Skin epidermis (tissue), 12 donors: ENCODE measurements at regions not wholly inside any gene's neighbourhood (a gene's known extent, or its start where the extent isn't known, plus 50 kb on each side); places are given as distances from the start of the nearest gene placed in this dataset.

Source experiments
- H3K27ac ChIP-seq, 21 experiments: fragments of 200-600 bp; sonication (generic) in 11 of 21; one replicate each; pipeline ENCODE4 v1.5.0; 2020; ENCODE audit warnings: mild to moderate bottlenecking in 3 of 21, inconsistent platforms in 2 of 21, moderate library complexity in 2 of 21
- H3K4me3 ChIP-seq, 7 experiments: fragments of 200-600 bp; sonication (generic) in 2 of 7; one replicate each; pipeline ENCODE4 v1.5.0; 2020; ENCODE audit warnings: inconsistent platforms in 2 of 7, mild to moderate bottlenecking in 2 of 7, moderate library complexity in 1 of 7

DNA sequence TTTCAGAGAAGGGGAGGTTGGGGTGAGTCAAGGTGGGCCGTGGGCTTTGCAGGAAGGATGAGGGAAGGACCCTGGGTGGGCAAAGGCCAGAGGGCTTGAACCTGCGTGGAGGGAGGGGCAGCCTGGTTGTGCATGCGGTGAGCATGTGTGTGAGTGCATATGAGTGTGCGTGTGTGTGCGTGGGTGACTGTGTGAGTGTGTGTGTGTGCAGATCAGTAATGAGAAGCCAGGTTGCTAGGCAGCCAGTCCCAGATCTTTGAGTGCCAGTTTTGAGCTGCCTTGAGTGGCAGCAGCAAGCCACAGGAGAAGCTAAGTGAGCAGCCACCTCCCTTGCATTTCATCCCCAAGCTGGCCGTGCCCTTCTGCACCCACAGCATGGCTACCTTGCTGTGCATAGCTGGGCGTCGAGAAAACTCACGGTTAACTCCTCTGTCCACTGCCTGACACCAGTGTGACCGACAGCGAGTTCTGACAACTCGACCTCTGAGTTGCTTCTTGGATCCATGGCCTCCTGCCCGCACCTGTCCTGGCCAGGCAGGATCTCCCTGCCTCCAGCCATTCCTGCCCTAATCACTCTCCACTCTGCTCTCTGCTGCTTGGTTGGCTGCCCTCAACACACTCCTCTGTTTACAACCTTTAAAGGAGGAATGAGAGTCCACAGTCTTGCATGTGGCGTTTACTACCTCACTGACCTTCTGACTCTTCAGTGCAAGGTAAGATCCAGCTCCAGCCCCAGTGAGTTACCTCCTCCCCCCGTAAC, 775.4 kb downstream of the TYW1 start:
- Histone ChIP-seq H3K27ac (no peak overlapping the region), H3K4me3 (no peak overlapping the region)

- Histone ChIP-seq H3K27ac (no peak overlapping the region), H3K4me3 (no peak overlapping the region)
Observed at GRCh38 chr7:67773081-67773480, 776.4 kb downstream of the TYW1 start.

DNA sequence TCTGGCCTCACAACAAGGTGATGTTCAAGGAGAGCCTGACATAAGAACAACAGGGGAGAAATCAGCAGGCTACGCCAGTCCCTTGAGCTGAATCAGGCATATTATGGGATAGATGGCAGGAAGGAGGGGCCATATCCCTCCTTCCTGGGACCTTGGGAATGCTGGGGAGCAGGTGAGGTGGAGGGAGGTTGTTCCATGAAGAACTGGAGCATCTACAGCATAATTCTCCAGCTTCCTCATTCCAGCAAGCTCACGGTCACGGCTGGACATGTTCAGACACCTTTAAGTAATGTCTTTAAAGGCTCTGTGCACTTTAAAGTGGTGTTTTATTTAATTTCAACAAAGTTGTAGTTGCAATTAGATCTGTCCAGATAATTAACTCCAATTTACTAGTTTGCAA, 780.5 kb downstream of the TYW1 start:
- H3K27ac ChIP-seq = no peak overlapping the region

DNA sequence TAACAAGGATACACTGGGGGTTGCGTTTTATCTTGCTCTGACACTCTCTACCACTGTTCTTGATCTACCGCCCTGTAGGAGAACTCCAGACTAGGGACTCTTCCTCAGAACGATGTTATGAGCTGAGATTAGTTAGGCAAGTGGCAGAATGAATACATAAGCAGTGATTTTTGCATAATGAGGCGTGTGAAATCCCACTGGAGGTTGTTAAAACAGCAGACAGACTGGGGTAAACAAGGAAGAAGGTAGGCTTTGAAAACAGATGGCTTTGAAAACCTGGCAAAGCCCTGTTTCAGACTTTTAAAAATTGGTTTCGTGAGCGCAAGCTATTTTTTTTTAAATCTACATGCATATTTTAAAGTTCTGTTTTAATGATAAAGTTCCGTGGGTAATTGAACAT, 785.2 kb downstream of the TYW1 start:
- Histone ChIP-seq H3K27ac (no peak overlapping the region), H3K4me3 (no peak overlapping the region)

More for the DNA sequence above, 780.5 kb downstream of the TYW1 start:
- no peak overlapping the region for H3K4me3 ChIP-seq

DNA sequence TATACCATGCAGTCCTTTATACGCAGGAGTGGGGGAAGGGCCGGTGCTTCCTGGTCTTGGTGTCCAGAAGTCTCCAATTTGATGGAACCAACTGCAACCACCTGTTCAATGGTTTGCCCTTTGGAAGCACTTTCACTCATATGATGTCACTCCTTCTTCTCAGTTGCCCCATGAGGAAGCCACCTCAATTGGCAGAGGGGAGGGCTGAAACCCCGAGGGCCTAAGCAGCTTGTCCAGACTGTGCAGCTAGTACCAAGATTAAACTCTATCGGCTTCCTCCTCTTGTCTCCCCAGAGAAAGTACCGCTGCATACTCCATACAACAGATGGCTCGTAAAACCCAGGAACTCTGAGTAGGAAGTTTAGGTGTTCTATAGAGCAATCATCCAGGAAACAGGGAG, 789.4 kb downstream of the TYW1 start:
- H3K4me3 ChIP-seq = no peak overlapping the region
- H3K27ac ChIP-seq = no peak overlapping the region

- no peak overlapping the region for H3K4me3 ChIP-seq
- H3K27ac ChIP-seq = no peak overlapping the region
Observed at GRCh38 chr7:67788669-67789068, 792.0 kb downstream of the TYW1 start.

DNA sequence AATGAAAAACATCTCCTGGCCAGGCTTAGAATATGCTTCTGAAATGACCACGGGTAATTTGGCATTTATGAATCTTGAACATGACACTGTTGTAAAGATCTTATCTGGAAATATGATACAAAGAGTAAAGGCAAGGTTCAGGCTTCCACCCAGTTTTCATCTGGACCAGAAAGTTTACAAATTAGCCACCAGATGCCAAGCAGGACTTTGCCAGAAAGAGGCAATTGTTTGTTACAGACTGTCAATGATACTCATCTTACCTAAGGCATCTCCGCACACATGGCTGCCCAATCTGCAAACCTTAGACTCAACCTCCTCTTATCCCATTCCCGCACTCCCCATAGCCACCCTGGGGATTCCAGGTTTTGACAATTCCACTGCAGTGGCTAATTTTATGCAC, 795.3 kb downstream of the TYW1 start:
- no peak overlapping the region for H3K4me3 ChIP-seq
- no peak overlapping the region for H3K27ac ChIP-seq

GRCh38 chr7:67794544-67794943, 797.9 kb downstream of the TYW1 start:
- Histone ChIP-seq H3K4me3 (no peak overlapping the region), H3K27ac (no peak overlapping the region)

GRCh38 chr7:67803789-67804188, 807.2 kb downstream of the TYW1 start:
- Histone ChIP-seq H3K27ac (no peak overlapping the region), H3K4me3 (no peak overlapping the region)

- Histone ChIP-seq H3K4me3 (no peak overlapping the region), H3K27ac (no peak overlapping the region)
Observed at GRCh38 chr7:67805921-67806471, 809.4 kb downstream of the TYW1 start.

GRCh38 chr7:67807826-67808225, 811.2 kb downstream of the TYW1 start:
- Histone ChIP-seq H3K27ac (no peak overlapping the region), H3K4me3 (no peak overlapping the region)

DNA sequence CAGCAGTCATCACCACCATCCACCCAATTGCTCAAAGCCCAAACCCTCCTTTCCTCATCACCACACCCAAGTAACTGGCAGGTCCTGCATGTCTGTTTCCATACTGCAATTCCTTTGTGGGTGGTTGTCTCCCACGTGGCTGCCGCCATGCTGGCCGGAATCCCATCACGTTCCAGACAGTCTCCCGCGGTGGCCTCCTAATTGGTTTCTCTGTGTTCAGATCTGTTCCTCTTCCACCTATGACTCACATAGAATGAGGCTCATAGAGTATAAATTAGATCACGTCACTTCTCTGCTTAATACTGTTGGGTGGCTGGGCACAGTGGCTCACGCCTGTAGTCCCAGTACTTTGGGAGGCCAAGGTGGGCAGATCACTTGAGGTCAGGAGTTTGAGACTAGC, 813.0 kb downstream of the TYW1 start:
- Histone ChIP-seq H3K27ac (no peak overlapping the region), H3K4me3 (no peak overlapping the region)

DNA sequence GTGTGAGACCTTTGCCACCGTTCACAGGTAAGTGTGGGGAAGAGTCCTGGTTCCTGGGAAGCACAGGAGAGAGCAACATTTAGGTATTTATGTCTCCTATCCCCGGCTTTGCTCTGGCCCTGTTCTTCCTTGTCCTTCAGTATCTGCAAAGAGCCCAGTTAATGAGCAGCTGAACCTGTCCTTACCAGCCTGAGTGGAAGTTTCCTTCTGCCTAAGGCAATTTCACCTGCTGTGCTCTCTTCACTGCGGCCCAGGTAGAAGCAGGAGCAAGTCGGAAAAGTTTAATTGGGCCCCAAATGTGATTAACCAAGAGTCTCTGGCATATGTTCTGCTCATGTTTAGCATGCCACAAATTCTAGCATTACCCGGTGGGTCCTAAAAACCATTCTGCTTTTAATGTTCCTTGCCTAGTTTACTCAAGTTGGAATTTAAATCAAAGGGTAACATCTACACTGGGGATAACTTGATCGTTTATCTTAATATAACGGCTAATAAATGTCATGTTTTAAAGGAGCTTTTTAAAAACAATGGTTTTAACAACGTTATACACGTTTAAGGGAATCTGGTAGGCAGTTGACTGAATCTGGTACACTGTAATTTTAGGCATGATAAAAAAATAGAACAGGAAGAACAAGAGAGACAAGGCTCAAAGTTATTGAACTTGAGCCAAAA, 817.1 kb downstream of the TYW1 start:
- Histone ChIP-seq H3K4me3 (no peak overlapping the region), H3K27ac (no peak overlapping the region)

- H3K27ac ChIP-seq = no peak overlapping the region
- H3K4me3 ChIP-seq = no peak overlapping the region
Observed at GRCh38 chr7:67817481-67817880, 820.8 kb downstream of the TYW1 start.

DNA sequence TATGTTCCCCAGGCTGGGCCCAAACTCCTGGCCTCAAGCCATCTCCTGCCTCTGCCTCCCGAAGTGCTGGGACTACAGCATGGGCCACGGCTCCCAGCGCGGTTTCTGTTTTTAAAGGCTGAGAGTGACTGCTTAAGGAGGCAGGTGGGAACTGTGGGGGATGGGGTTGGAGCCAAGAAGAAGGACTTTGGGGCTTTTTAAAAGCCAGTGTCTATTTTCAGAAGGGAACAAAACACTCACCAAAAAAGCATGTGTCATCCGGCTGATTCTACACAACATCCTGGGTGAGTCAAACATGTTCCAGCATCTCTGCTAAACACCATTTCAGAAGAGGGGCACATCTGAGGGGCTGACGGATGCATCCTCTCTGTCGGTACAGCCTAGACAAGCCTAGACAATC, 824.5 kb downstream of the TYW1 start:
- Histone ChIP-seq H3K27ac (no peak overlapping the region), H3K4me3 (no peak overlapping the region)

DNA sequence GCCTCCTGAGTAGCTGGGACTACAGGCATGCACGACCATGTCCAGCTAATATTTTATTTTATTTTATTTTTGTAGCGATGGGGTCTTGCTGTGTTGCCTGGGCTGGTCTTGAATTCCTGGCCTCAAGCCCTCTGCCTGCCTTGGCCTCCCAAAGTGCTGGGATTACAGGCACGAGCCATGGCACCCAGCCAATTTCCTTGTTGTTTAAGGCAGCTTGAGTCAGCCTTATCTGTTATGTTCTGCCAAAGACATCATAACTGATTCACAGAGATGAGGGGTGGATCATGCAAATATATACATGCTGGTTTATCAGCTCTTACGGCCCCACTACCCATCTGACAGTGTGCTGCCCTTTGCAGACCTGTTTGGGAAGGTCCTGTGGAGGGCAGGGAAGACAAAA, 826.7 kb downstream of the TYW1 start:
- Histone ChIP-seq H3K27ac (no peak overlapping the region), H3K4me3 (no peak overlapping the region)

GRCh38 chr7:67825356-67825755, 828.7 kb downstream of the TYW1 start:
- no peak overlapping the region for H3K27ac ChIP-seq
- H3K4me3 ChIP-seq = no peak overlapping the region

DNA sequence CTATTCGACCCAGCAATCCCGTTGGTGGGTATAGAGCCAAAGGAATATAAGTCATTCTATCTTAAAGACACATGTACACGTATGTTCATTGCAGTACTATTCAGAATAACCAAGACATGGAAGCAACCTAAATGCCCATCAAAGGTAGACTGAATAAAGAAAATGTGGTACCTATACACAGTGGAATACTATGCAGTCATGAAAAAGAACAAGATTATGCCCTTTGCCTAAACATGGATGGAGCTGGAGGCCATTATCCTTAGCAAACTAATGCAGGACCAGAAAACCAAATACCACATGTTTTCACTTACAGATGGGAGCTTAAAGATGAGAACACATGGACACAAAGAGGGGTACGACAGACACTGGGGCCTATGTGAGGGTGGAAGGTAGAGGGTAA, 845.3 kb downstream of the TYW1 start:
- H3K4me3 ChIP-seq = no peak overlapping the region

GRCh38 chr7:67842571-67842970, 845.9 kb downstream of the TYW1 start:
- Histone ChIP-seq H3K27ac (peak overlapping the region in 3 of 21 experiments; percentile 29 to 54 (median 43)), H3K4me3 (no peak overlapping the region)

More for the DNA sequence above, 845.3 kb downstream of the TYW1 start:
- peak overlapping the region in 1 of 21 experiments; percentile 29 for H3K27ac ChIP-seq

GRCh38 chr7:67843001-67843565, 846.5 kb downstream of the TYW1 start:
- Histone ChIP-seq H3K27ac (peak overlapping the region in 3 of 21 experiments; percentile 29 to 54 (median 43)), H3K4me3 (no peak overlapping the region)

- Histone ChIP-seq H3K4me3 (no peak overlapping the region), H3K27ac (no peak overlapping the region)
Observed at GRCh38 chr7:67843615-67844014, 847.0 kb downstream of the TYW1 start.
